SHP77 (cell line): ENCODE measurements at regions not wholly inside any gene's neighbourhood (a gene's known extent, or its start where the extent isn't known, plus 50 kb on each side); places are given as distances from the start of the nearest gene placed in this dataset.

ENCODE experiments used
- DNase-seq, 2 experiments: peaks; one replicate each; lab custom pipeline; 2025; lab: John Stamatoyannopoulos, UW

DNA sequence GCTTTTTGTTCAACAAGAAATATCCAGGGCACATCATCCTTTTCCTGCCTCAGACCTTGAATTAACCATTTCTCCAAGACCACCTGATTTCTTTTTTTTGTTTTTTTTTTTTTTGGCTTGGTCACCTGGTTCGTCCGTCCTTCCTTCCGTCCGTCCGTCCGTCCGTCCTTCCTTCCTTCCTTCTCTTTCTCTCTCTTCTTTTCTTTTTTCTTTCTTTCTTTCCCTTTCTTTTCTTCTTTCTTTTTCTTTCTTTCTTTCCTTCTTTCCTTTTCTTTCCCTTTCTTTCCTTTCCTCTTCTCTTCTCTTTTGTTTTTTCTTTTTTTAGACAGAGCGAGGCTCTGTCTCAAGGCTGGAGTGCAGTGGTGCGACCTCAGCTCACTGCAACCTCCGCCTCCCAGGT lies 80.7 kb downstream of the TET3 start:
- no peak for DNase-seq

- DNase-seq = no peak
These were observed 81.1 kb downstream of the BOLA3 start for GRCh38 chr2:74066491-74067203.

DNA sequence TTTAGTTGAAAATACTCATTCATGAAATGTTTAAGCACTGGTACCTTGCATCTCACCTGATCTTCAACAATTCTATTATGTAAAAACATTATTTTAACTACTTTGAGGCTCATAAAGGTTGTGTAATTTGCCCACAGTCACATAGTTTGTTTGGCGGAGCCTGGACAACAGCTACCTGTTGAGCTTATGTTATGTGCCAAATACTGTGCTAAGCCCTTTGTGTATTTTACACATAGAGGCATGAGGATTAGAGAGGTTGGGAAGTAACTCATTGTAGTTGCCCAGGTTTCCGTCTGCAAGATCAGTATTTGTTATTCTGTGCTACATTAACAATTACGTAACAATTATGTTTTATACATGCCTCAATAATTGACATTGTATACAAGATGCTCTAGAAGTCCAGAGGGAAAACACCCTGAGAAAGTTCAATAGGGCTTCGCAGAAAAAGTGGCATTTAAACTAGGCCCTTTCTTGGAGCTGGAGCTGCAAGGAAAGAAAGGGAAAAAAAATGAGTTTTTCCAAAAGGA lies 80.4 kb downstream of the BOLA3 start:
- DNase-seq = no peak

DNA sequence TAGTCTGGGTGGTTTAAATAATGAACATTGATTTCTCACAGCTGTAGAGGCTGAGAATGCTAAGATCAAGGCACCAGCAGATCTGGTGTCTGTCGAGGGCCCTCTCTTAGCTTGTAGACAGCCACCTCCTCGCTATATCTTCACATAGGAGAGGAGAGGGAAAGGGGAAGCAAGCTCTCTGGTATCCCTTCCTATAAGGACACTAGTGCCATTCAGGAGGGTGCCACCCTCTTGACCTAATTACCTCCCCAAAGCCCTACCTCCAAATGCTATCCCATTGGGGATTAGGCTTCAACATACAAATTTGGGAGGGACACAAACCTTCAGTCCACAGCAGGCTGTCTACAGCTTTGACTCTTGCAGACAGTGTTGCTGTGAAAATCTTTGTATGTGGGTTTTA lies 76.7 kb downstream of the BOLA3 start:
- no peak for DNase-seq

DNA sequence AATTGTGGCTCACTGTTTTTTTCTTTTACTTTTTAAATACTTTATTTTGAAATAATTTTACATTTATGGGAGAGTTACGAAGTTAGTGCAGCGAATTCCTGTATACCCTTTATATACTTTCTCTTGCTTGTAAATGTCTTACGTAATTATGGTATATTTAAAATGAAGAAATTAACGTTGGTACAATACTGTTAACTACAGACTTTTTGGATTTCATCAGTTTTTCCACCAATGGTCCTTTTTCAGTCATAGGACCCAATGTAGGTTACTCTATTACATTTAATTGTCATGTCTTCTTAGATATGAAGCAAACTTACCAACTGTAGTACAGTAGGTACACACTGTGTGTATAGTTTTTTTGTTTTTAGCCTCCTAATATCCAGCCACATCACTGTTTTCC lies 76.3 kb downstream of the BOLA3 start:
- no peak for DNase-seq

- no peak for DNase-seq
These were observed 75.1 kb downstream of the BOLA3 start for GRCh38 chr2:74072565-74072964.

GRCh38 chr2:74074487-74074886 lies 73.2 kb downstream of the BOLA3 start:
- no peak for DNase-seq

- no peak for DNase-seq
These were observed 71.6 kb downstream of the BOLA3 start for GRCh38 chr2:74076074-74076470.

- no peak for DNase-seq
These were observed 70.1 kb downstream of the BOLA3 start for GRCh38 chr2:74077636-74078035.

- no peak for DNase-seq
These were observed 69.2 kb downstream of the BOLA3 start for GRCh38 chr2:74078466-74078865.

GRCh38 chr2:74079522-74080341 lies 68.0 kb downstream of the BOLA3 start:
- DNase-seq = no peak

DNA sequence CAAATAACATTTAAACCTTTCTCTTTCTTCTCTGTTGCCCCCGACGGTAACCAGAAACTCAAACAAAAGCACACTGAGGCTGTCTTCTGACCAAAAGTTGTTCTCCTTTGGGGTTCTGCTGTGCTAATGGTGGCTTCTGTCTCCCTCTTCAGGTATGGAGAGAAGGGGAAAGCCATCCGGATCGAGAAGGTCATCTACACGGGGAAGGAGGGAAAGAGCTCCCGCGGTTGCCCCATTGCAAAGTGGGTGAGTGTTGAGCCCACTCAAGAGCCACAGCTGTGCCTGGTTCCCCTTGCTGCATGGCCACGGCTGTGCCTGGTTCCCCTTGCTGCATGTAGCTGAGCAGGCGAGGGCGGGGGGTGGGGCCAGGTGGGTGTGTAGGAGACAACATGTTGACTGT lies 67.4 kb downstream of the BOLA3 start:
- no peak for DNase-seq

GRCh38 chr2:74081030-74081762 lies 66.5 kb downstream of the BOLA3 start:
- DNase-seq = no peak

- DNase-seq = no peak
These were observed 66.0 kb downstream of the BOLA3 start for GRCh38 chr2:74081763-74082110.

DNA sequence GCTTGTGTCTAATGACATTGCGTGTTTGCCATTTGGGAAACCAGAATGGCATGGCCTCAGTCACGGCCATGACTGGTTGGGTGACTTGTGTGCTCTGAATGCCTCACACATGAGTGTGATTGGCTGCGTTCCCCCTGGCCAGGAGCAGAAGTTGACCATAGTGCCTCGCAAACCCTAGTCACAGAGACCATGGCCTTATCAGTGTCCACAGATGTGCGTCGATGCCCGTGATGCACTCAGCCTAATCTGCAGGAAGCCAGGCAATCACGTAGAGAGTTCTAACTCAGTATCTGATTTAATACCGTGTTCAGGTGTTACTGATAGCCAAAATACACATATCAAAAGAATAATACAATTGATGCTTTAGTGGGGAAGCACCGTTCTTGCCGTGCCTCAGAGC lies 64.0 kb downstream of the BOLA3 start:
- no peak for DNase-seq
